ENCODE measurements at regions not wholly inside any gene's neighbourhood (a gene's known extent, or its start where the extent isn't known, plus 50 kb on each side); places are given as distances from the start of the nearest gene placed in this dataset.

- no peak for TF ChIP-seq CTCF (IDR thresholded peaks at IDR 0.05; ENCODE audit: low read depth, low read length)
- in situ Hi-C loops (cut with HindIII; ENCODE audit: low sequenced_read_pairs) = no loop called here
- H3K4me3 ChIP-seq (ENCODE audit: low read depth, low read length) = no peak overlapping the region
- DNase-seq (ENCODE audit: low read depth, low spot score) = no peak
Observed at GRCh38 chr17:79466562-79467350, 144.1 kb downstream of the RBFOX3 start.

- in situ Hi-C loops (cut with HindIII; ENCODE audit: low sequenced_read_pairs) = no loop called here
- no peak for DNase-seq (ENCODE audit: low read depth, low spot score)
- no peak overlapping the region for H3K4me3 ChIP-seq (ENCODE audit: low read depth, low read length)
- TF ChIP-seq CTCF (IDR thresholded peaks at IDR 0.05; ENCODE audit: low read depth, low read length) = no peak
Observed at GRCh38 chr17:79465681-79466025, 145.2 kb downstream of the RBFOX3 start.

- in situ Hi-C loops (cut with HindIII; ENCODE audit: low sequenced_read_pairs) = no loop called here
- no peak for TF ChIP-seq CTCF (IDR thresholded peaks at IDR 0.05; ENCODE audit: low read depth, low read length)
- H3K4me3 ChIP-seq (ENCODE audit: low read depth, low read length) = no peak overlapping the region
- no peak for DNase-seq (ENCODE audit: low read depth, low spot score)
Observed at GRCh38 chr17:79465011-79465680, 145.7 kb downstream of the RBFOX3 start.

- no peak overlapping the region for H3K4me3 ChIP-seq (ENCODE audit: low read depth, low read length)
- no peak for DNase-seq (ENCODE audit: low read depth, low spot score)
- in situ Hi-C loops (cut with HindIII; ENCODE audit: low sequenced_read_pairs) = no loop called here
- no peak for TF ChIP-seq CTCF (IDR thresholded peaks at IDR 0.05; ENCODE audit: low read depth, low read length)
Observed at GRCh38 chr17:79464318-79465010, 146.4 kb downstream of the RBFOX3 start.

GRCh38 chr17:79463421-79464317 lies 147.2 kb downstream of the RBFOX3 start:
- in situ Hi-C loops (cut with HindIII; ENCODE audit: low sequenced_read_pairs) = no loop called here
- TF ChIP-seq CTCF (IDR thresholded peaks at IDR 0.05; ENCODE audit: low read depth, low read length) = no peak
- H3K4me3 ChIP-seq (ENCODE audit: low read depth, low read length) = no peak overlapping the region
- no peak for DNase-seq (ENCODE audit: low read depth, low spot score)

- TF ChIP-seq CTCF (IDR thresholded peaks at IDR 0.05; ENCODE audit: low read depth, low read length) = no peak
- in situ Hi-C loops (cut with HindIII; ENCODE audit: low sequenced_read_pairs) = no loop called here
- no peak for DNase-seq (ENCODE audit: low read depth, low spot score)
- no peak overlapping the region for H3K4me3 ChIP-seq (ENCODE audit: low read depth, low read length)
Observed at GRCh38 chr17:79461041-79461440, 149.8 kb downstream of the RBFOX3 start.
